Lower lobe of right lung (tissue), 2 donors: ENCODE measurements at regions not wholly inside any gene's neighbourhood (a gene's known extent, or its start where the extent isn't known, plus 50 kb on each side); places are given as distances from the start of the nearest gene placed in this dataset.

ENCODE experiments used
- ATAC-seq, 2 donors: fragments of 200-7000 bp; cut with Tn5 transposase; one replicate each; pipeline ENCODE4 v1.9.1; 2020 to 2022; ENCODE audit warnings: mild to moderate bottlenecking in 2 of 2, moderate library complexity in 2 of 2
- DNase-seq: peaks from one replicate; pipeline ENCODE4 v3.0.0-alpha.2; 2020
- H3K27ac ChIP-seq: fragments of 200-600 bp; one replicate; pipeline ENCODE4 v1.8.0; 2022
- H3K27me3 ChIP-seq: fragments of 200-600 bp; one replicate; pipeline ENCODE4 v1.8.0; 2022; ENCODE audit warnings: low read depth
- H3K36me3 ChIP-seq: fragments of 200-600 bp; one replicate; pipeline ENCODE4 v1.8.0; 2022; ENCODE audit warnings: mild to moderate bottlenecking
- H3K4me1 ChIP-seq: fragments of 200-600 bp; one replicate; pipeline ENCODE4 v1.8.0; 2022
- H3K4me3 ChIP-seq: fragments of 200-600 bp; one replicate; pipeline ENCODE4 v1.8.0; 2022; ENCODE audit warnings: mild to moderate bottlenecking
- H3K9me3 ChIP-seq: fragments of 200-600 bp; one replicate; pipeline ENCODE4 v1.8.0; 2022
- intact Hi-C: fragments of 100-400 bp; cut with DNase I; formaldehyde crosslinking; loops from one replicate; pipeline ENCODE4 v1.11.0; 2022
- TF ChIP-seq, protein P1 (sequence below): fragments of 200-600 bp; IDR thresholded peaks from one replicate; pipeline ENCODE4 v1.8.0; 2022; ENCODE audit warnings: antibody characterized with exemption, mild to moderate bottlenecking
- donor health status: DM: no; HTN: yes; CAD: no; lungs with severe emphysema.

DNA sequence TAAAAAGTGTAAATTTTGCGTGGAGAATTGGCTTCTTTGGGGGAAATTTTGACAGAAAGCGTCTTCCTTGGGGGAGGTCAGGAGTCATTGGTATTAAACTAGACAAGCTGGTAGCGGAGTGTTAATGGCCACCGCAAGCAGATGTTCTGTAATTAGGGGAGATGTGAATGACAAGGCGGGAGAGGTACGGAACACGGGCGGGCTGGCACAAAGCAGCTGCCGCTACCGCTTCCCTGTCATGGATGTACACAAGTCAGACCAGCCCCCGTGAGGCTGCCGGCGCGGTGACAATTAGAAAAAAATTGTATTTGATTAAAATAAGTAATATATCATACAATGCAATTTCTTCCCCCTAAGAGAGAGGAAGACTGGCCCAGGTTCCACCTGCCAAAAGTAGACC lies 501.6 kb downstream of the VRK1 start:
- ATAC-seq = no peak
- no peaks in the 10 kb centered on the region for H3K9me3 ChIP-seq
- DNase-seq = no peak
- H3K27ac ChIP-seq = no peak overlapping the region
- intact Hi-C loops = no loop called here
- H3K4me3 ChIP-seq = no peak overlapping the region
- no peaks in the 10 kb centered on the region for H3K4me1 ChIP-seq
- TF ChIP-seq, protein P1, sequence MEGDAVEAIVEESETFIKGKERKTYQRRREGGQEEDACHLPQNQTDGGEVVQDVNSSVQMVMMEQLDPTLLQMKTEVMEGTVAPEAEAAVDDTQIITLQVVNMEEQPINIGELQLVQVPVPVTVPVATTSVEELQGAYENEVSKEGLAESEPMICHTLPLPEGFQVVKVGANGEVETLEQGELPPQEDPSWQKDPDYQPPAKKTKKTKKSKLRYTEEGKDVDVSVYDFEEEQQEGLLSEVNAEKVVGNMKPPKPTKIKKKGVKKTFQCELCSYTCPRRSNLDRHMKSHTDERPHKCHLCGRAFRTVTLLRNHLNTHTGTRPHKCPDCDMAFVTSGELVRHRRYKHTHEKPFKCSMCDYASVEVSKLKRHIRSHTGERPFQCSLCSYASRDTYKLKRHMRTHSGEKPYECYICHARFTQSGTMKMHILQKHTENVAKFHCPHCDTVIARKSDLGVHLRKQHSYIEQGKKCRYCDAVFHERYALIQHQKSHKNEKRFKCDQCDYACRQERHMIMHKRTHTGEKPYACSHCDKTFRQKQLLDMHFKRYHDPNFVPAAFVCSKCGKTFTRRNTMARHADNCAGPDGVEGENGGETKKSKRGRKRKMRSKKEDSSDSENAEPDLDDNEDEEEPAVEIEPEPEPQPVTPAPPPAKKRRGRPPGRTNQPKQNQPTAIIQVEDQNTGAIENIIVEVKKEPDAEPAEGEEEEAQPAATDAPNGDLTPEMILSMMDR = no peak
- H3K27me3 ChIP-seq = peaks cover 21% of the 10 kb centered on the region
- H3K36me3 ChIP-seq = no peaks in the 10 kb centered on the region

DNA sequence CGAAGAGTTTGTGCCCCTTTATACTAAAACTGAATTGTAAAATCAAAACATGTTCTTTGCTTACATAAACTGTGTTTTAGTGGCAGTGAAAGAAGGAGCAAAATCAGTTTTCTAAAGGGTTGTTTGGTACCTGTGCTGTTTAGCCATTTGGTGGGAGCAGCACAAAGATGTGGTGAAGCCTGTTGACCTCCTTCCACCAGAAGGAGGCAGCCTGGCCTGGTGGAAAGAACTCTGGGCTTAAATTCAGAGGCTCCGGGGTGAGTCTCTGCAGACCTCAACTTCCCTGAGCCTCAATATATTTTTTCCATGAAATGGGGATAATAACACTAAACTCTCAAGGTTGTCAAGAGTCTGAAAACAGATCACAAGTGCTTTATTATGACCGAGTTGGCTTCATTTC lies 502.5 kb downstream of the VRK1 start:
- Histone ChIP-seq H3K4me1 (no peaks in the 10 kb centered on the region), H3K9me3 (no peaks in the 10 kb centered on the region), H3K4me3 (no peak overlapping the region), H3K36me3 (no peaks in the 10 kb centered on the region), H3K27me3 (peaks cover 21% of the 10 kb centered on the region), H3K27ac (no peak overlapping the region)
- TF ChIP-seq, protein P1 = no peak
- DNase-seq (no peak), ATAC-seq (no peak)
- intact Hi-C loops = no loop called here

DNA sequence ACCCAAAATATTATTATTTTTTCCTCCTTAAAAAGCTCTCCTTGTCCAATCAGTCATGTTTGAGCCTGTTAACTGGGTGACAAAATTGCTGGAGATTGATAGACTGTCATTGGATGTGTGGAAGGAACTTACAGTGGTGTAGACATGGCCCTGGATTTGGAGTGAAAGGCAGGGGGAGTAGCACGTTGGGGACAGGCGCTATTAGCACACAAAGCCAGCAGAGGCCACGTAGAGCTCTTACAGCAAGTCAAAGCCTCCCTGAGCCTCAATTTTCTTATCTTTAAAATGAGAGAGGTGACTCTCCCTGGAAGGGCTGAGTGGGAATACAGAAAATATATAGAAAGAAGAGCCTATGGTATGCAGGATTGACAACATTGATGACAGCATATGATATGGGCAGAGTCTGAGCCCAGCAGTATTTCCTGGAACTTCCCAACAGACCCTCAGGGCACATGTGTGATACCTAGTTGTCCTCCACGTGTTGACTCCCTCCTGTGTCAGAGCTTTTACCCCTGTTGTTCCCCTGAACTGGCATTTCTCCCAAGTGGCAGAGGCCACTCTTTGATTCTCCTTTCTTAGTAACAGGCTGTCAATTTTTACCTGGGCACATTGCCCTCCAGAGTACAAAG lies 504.9 kb downstream of the VRK1 start:
- peaks cover 19% of the 10 kb centered on the region for H3K27me3 ChIP-seq
- no peak for DNase-seq
- H3K4me3 ChIP-seq = no peak overlapping the region
- H3K9me3 ChIP-seq = no peaks in the 10 kb centered on the region
- intact Hi-C loops = no loop called here
- no peaks in the 10 kb centered on the region for H3K4me1 ChIP-seq
- no peak for ATAC-seq
- TF ChIP-seq, protein P1 = no peak
- H3K27ac ChIP-seq = no peak overlapping the region
- H3K36me3 ChIP-seq = no peaks in the 10 kb centered on the region

DNA sequence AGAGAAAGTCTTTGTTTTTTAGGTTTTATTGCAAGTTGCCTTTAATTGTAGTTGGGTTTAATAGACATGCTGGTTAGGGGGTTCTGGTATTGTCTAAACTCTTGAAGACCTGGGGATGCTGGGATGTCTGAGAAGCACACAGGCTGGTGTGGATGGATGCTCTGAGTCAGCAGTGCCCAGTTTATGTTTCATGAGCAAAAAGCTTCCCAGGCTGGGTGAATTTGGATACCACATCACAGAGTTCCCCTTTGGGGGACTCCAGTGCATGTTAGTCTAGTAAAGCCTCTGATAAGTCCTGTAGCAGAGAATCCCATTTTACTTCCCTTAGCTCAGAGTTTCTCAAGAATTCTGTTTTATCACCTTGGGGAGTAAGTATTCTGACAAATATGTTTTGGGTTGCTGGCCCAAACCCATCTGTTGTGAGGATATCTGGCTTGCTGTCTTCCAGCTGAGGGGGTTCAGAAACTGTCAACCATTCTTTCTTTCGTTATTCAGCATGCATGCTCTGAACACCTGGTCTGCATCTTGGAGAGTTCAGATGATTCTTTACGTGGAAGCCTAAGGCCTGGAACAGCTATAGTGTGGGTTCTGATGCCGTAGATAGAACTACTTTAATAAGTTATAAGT lies 509.1 kb downstream of the VRK1 start:
- intact Hi-C loops = no loop called here
- Histone ChIP-seq H3K4me3 (no peak overlapping the region), H3K27me3 (no peaks in the 10 kb centered on the region), H3K9me3 (no peaks in the 10 kb centered on the region), H3K4me1 (no peaks in the 10 kb centered on the region), H3K36me3 (no peaks in the 10 kb centered on the region), H3K27ac (no peak overlapping the region)
- TF ChIP-seq, protein P1 = no peak
- ATAC-seq = no peak
- no peak for DNase-seq

DNA sequence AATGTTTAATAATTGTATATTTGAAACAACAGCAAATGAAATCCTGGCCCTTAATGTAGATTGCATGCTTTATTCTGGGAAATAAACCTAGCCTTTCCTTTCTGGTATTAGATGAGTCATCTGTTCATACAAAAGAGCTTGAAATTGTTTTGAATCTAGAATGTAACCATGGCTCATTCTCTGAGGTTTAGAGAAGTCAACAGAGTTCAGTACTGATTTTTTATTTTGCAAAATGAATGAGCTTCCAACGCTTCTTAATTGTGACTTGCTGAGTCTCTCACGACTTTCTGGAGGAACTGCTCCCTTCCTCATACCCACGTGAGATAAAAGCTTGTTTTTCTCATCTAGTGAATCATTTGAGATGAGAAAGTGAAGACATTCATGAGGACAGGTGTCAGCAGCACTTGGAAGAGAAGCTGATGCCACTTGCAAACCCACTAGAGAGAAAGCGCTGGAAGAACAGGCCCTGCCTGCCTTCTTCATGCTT lies 509.6 kb downstream of the VRK1 start:
- H3K27me3 ChIP-seq = no peaks in the 10 kb centered on the region
- ATAC-seq = no peak
- intact Hi-C loops = no loop called here

More for the DNA sequence above, 509.6 kb downstream of the VRK1 start:
- Histone ChIP-seq H3K4me1 (no peaks in the 10 kb centered on the region), H3K4me3 (no peak overlapping the region), H3K9me3 (no peaks in the 10 kb centered on the region), H3K27ac (no peak overlapping the region), H3K36me3 (no peaks in the 10 kb centered on the region)
- DNase-seq = no peak
- TF ChIP-seq, protein P1 = no peak
